NOMO-1 (cell line): ENCODE measurements at regions not wholly inside any gene's neighbourhood (a gene's known extent, or its start where the extent isn't known, plus 50 kb on each side); places are given as distances from the start of the nearest gene placed in this dataset.

Experiments
- DNase-seq, 2 experiments: peaks; one replicate each; lab custom pipeline; 2025; ENCODE audit not compliant: unreplicated experiment in 2 of 2; lab: John Stamatoyannopoulos, UW

DNA sequence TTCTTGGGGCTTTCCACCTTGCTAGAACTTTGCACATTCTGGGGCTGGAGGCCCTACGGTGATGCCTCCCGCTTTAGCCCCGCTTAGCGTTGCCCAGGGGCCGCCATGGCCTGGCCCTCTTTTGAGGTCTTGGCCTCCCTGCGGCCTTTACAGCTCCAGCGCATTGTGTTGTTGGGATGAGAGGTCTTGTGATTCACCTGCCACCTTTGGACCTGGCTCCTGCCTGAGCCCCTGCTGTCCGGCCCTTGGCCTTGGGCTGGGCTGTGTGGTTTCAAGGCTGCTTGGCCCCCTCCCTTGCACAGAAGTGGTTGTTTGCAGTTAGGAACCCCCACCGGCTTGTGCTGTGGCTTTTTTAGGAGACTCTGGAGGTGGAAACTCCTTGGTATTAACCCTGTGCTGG, 61.0 kb upstream of the CDH4 start:
- DNase-seq: no peak

DNA sequence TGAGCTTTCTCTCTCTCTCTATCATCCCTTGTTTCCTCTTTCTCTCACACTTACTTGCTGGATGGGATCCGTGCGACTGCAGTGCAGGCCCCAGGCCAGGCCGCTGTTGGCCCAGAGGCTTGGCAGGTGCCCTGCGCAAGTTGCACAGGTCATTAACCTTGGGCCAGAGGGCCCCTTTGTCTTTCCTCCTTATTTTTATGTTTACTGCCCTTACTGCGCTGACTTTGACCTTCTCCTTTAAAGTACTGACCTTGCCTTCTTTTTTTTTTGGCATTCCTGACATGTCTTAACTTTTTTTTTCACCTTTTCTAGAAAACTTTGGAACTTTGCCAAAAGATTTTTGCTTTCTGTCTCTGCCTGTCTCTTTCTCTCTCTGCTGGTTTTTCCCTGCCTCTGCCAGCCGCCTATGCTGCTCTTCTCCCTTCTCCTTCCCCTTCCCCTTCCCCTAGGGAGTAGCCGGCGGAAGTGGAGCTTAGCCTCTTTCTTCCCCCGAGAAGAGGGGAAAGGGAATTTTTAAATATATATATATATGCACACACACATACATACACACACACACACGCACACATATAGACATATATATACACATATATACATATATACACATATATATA, 59.6 kb upstream of the CDH4 start:
- no peak for DNase-seq

DNA sequence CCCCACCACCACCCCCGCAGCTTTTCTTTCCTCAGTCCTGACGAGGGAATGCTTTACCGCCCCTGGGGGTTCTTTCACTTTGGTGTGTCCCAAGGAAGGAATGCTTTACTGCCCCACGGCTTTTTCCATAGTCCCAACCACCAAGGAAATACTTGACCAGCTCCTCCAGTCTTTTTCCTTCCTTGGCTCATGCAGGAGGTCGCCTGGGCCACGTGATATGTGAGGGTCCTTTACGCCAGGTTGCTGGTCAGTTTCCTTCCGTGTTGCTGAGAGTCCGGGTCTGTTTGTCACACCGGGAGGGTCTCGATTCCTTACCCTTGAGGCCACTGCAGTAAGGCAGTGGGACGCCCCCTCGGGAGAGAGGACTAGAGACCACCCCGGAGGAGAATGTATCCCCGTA, 58.9 kb upstream of the CDH4 start:
- DNase-seq: no peak
